OCI-LY1 (cell line): ENCODE measurements at regions not wholly inside any gene's neighbourhood (a gene's known extent, or its start where the extent isn't known, plus 50 kb on each side); places are given as distances from the start of the nearest gene placed in this dataset.
"Not testable (repeated sequence)": the region's sequence is repeated elsewhere in the genome, so short reads cannot be mapped to it uniquely, and the experiment has no call there.

ENCODE experiments used
- H2AFZ ChIP-seq: fragments of 200-600 bp; sonication (generic), shearing (Covaris generic); 2 replicates; pipeline ENCODE4 v1.6.0; 2014; ENCODE audit warnings: antibody characterized with exemption, mild to moderate bottlenecking, low read length
- H3F3A ChIP-seq: fragments of 200-600 bp; sonication (generic), shearing (Covaris generic); 2 replicates; pipeline ENCODE4 v1.6.0; 2014; ENCODE audit warnings: mild to moderate bottlenecking, antibody characterized with exemption, low read length, moderate library complexity; ENCODE audit not compliant: insufficient read depth
- H3K27ac ChIP-seq: fragments of 200-600 bp; sonication (generic); 2 replicates; pipeline ENCODE4 v1.5.1; 2014; ENCODE audit warnings: low read length, mixed run types, mild to moderate bottlenecking, low read depth; ENCODE audit not compliant: poor library complexity, severe bottlenecking
- H3K27me3 ChIP-seq: fragments of 200-600 bp; sonication (generic); 2 replicates; pipeline ENCODE4 v1.6.0; 2014; ENCODE audit warnings: antibody characterized with exemption, mild to moderate bottlenecking, low read length, moderate library complexity; ENCODE audit not compliant: insufficient read depth
- H3K36me3 ChIP-seq: fragments of 200-600 bp; sonication (generic); 2 replicates; pipeline ENCODE4 v1.6.1; 2014; ENCODE audit warnings: mild to moderate bottlenecking, antibody characterized with exemption, low read length, moderate library complexity, mixed read lengths; ENCODE audit not compliant: insufficient read depth
- H3K4me1 ChIP-seq: fragments of 200-600 bp; sonication (generic); 2 replicates; pipeline ENCODE4 v1.5.1; 2014; ENCODE audit warnings: mild to moderate bottlenecking, low read length, moderate library complexity; ENCODE audit not compliant: insufficient read depth, severe bottlenecking
- H3K4me2 ChIP-seq: fragments of 200-600 bp; sonication (generic), shearing (Covaris generic); 2 replicates; pipeline ENCODE4 v1.6.1; 2014; ENCODE audit warnings: low read length
- H3K4me3 ChIP-seq: fragments of 200-600 bp; sonication (generic); 2 replicates; pipeline ENCODE4 v1.5.1; 2014; ENCODE audit warnings: low read length, low read depth, mild to moderate bottlenecking, mixed read lengths; ENCODE audit not compliant: poor library complexity, severe bottlenecking
- H3K79me2 ChIP-seq: fragments of 200-600 bp; shearing (Covaris generic); 2 replicates; pipeline ENCODE4 v1.6.1; 2016; ENCODE audit warnings: mixed run types, low read length, mixed read lengths; ENCODE audit not compliant: insufficient read depth
- H3K9ac ChIP-seq: fragments of 200-600 bp; sonication (generic), shearing (Covaris generic); 2 replicates; pipeline ENCODE4 v1.6.1; 2014; ENCODE audit warnings: mild to moderate bottlenecking, low read length, mixed read lengths
- H3K9me2 ChIP-seq: fragments of 200-600 bp; sonication (generic), shearing (Covaris generic); 2 replicates; pipeline ENCODE4 v1.6.1; 2014; ENCODE audit warnings: low read depth, mild to moderate bottlenecking, low read length, mixed read lengths
- H3K9me3 ChIP-seq: fragments of 200-600 bp; shearing (Covaris generic); 2 replicates; pipeline ENCODE4 v1.6.1; 2014; ENCODE audit warnings: low read length, mixed read lengths
- H4K20me1 ChIP-seq: fragments of 200-600 bp; sonication (generic), shearing (Covaris generic); 2 replicates; pipeline ENCODE4 v1.6.0; 2016; ENCODE audit warnings: mild to moderate bottlenecking, low read length; ENCODE audit not compliant: insufficient read depth

GRCh38 chr1:120531455-120531854 is 116.6 kb downstream of the NBPF8 start:
- H3K36me3 ChIP-seq, H3K4me2 ChIP-seq, H3K4me3 ChIP-seq, H3K79me2 ChIP-seq, H4K20me1 ChIP-seq, H3K4me1 ChIP-seq, H3K9ac ChIP-seq, H3K9me3 ChIP-seq, H3K9me2 ChIP-seq, H3F3A ChIP-seq, H3K27ac ChIP-seq, H2AFZ ChIP-seq, H3K27me3 ChIP-seq: not testable (repeated sequence)

DNA sequence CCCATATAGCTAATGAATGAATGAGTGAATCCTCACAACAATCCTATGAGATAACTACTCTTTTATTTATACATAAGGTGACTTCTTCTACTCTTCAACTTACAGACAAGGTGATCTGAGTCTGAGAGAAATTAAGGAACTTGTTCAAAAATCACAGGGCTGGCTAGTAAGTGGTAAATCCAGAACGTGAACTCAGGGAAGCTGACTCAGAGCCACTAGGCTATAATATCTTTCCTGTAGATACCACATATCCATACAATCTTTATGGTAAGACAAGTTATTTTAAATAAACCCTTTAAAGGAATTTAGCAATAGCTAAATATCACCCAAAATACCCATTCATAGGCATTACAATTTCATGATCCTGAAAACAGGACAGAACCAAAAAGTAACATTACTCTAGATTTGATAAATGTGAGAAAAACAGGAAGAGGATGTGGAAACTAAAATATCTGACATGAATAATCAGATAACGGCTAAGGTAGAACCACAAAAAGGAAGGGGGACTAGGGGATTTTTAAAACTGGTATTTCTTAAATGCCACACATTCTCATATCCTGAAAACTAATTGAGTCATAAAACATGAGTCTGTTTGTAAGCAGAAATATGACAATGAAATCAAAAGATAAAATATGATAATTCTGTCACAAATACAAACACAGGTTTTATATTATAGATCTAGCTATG is 119.7 kb downstream of the NBPF8 start:
- H4K20me1 ChIP-seq, H3K4me1 ChIP-seq, H3K9me3 ChIP-seq, H3K9ac ChIP-seq, H3F3A ChIP-seq, H3K36me3 ChIP-seq, H3K27me3 ChIP-seq, H3K9me2 ChIP-seq, H3K27ac ChIP-seq, H3K4me3 ChIP-seq, H2AFZ ChIP-seq, H3K79me2 ChIP-seq, H3K4me2 ChIP-seq: not testable (repeated sequence)

DNA sequence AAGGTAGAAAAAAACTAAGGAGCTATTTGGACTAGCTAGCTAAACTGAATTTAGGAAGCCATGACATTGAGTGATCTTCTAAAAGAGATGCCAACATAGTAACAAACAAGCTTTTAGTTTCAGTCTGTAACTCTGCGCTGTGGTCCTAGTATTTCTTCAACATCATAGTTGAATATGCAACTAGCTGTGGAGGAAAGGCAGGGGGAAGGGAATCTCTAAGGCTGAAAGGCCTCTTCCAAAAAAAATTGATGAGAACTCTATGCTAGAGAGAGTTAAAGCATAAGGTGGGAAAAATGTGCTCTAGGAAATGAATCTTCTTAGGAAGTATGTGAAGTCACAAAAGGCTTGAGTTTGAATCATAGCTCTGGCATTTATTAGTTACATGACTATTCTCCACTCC is 120.2 kb downstream of the NBPF8 start:
- H3K36me3 ChIP-seq, H2AFZ ChIP-seq, H3K27me3 ChIP-seq, H3K4me3 ChIP-seq, H3K9me3 ChIP-seq, H3K9ac ChIP-seq, H3K27ac ChIP-seq, H3K9me2 ChIP-seq, H3K79me2 ChIP-seq, H3F3A ChIP-seq, H4K20me1 ChIP-seq, H3K4me1 ChIP-seq, H3K4me2 ChIP-seq: not testable (repeated sequence)

DNA sequence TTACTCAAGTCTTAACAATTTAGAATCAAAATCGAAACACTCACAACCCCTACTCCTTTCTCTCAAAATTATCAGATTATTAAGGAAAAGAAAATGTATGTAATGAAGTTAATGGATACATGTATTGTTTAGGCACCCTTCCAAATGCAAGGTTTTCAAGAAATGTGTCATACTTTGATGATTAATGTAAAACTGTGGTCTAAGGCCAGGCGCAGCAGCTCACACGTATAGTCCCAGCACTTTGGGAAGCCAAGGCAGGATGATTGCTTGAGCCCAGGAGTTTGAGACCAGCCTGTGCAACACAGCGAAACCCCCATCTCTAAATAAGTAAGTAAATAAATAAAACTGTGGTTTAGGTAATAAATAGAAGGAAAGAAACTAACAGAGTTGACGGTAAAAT is 126.6 kb downstream of the NBPF8 start:
- not testable (repeated sequence) for H3K79me2 ChIP-seq, H3K9ac ChIP-seq, H4K20me1 ChIP-seq, H3K4me3 ChIP-seq, H2AFZ ChIP-seq, H3K4me2 ChIP-seq, H3K36me3 ChIP-seq, H3K9me3 ChIP-seq, H3F3A ChIP-seq, H3K9me2 ChIP-seq, H3K4me1 ChIP-seq, H3K27me3 ChIP-seq, H3K27ac ChIP-seq

DNA sequence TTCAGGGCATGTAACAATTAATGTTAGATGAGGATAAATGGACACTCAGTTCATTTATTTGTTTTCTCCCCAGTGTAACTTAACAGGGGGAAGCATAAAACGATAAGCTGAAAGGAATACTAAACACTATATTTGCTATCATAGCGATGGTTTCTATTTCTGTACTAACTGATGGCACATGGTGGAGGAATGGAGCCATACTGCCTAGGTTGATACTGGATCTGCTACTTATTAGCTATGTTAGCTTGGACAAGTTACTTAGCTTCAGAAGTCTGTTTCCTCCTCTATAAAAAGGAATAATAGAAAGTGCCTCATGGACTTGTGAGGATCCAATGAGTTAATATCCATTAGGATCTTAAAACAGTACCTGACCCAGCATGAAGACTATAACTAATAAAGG is 127.5 kb downstream of the NBPF8 start:
- not testable (repeated sequence) for H3K79me2 ChIP-seq, H3K4me2 ChIP-seq, H3F3A ChIP-seq, H3K9ac ChIP-seq, H3K4me1 ChIP-seq, H3K4me3 ChIP-seq, H3K27ac ChIP-seq, H3K36me3 ChIP-seq, H3K27me3 ChIP-seq, H2AFZ ChIP-seq, H3K9me2 ChIP-seq, H3K9me3 ChIP-seq, H4K20me1 ChIP-seq

DNA sequence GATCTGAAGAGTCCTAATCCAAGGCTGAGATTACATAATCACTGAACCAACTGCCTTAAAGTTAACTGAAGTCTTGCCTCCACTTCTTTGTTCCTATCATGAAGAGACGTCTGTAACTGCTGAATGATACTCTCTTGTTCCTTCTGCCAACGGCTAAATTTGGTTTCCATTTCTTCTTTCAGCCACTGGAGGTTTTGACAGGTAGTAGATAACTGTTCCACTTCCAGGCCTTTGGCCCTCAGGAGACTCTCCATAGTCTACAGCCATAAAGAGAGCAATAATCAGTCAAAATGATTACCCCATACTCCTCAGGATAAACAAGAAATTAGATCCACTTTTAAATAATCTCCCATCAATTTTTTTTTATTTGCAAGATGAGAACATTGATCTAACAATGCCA is 128.1 kb downstream of the NBPF8 start:
- not testable (repeated sequence) for H3K4me1 ChIP-seq, H2AFZ ChIP-seq, H3K9me2 ChIP-seq, H3K9me3 ChIP-seq, H3K4me2 ChIP-seq, H3K27ac ChIP-seq, H3F3A ChIP-seq, H3K9ac ChIP-seq, H3K27me3 ChIP-seq, H3K79me2 ChIP-seq, H4K20me1 ChIP-seq, H3K4me3 ChIP-seq, H3K36me3 ChIP-seq
